Erythroblast (primary cell): ENCODE measurements at regions not wholly inside any gene's neighbourhood (a gene's known extent, or its start where the extent isn't known, plus 50 kb on each side); places are given as distances from the start of the nearest gene placed in this dataset.
"Not testable (repeated sequence)": the region's sequence is repeated elsewhere in the genome, so short reads cannot be mapped to it uniquely, and the experiment has no call there.

Experiments
- DNase-seq, 2 experiments: peaks; one replicate each; lab custom pipeline; 2025; lab: John Stamatoyannopoulos, UW
- GATA1 ChIP-seq: IDR thresholded peaks from 2 replicates; pipeline ENCODE4 v1.6.1; 2011; ENCODE audit warnings: low read depth, mild to moderate bottlenecking, control low read depth, low read length, moderate library complexity
- POLR2A ChIP-seq: IDR thresholded peaks from 2 replicates; pipeline ENCODE4 v1.6.1; 2011; ENCODE audit warnings: mild to moderate bottlenecking, low read length

DNA sequence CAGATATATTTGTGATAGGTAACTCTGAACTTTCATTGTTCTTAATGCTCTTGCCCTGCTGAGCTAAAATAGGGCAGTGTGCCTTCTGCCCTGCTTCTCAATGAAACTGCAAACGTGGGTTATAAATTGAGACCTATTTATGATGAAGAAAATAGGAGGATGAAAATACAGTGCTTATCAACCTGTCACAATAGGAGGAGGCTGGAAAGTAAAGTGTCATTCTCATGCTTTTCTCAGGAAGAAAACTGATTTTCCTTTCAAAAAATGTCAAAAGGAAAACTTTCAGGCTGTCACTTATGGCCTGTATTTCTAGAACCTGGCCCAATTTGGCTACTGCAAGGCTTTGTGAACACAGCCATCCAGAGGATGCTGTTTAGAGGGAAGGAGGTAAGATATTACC, 130.3 kb upstream of the TUSC1 start:
- TF ChIP-seq GATA1 = no peak
- no peak for DNase-seq

DNA sequence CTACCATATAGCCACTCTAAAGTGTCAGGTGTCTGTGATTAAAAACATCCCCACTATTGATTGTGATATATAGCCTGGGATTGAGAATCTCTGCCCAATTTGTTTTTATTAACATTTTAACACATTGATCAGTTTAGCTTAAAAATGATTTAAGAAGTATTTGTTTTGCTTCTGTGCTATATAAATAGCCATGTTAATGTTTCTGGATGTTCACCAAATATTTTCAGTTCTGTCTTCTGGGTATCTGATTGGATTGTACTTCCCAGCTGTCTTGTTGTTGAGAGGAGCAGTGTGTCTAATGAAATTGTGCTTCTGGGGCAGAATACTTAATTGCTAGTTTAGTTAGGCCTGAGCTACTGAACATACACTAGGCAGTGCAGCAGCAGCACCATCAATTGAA, 126.6 kb upstream of the TUSC1 start:
- no peak for DNase-seq

DNA sequence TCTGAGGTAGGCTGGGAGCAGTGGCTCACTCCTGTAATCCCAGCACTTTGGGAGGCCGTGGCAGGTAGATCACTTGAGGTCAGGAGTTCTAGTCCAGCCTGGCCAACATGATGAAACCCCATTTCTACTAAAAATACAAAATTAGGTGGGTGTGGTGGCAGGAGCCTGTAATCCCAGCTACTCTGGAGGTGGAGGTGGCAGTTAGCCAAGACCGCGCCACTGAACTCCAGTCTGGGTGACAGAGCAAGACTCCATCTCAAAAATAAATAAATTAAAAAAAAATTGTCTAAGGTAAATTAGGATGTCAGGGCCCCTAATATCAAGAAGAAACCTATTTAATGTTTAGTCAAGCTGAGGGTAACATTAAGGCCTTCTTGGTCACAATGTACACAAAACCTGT, 123.7 kb upstream of the TUSC1 start:
- DNase-seq = not testable (repeated sequence)

More for the DNA sequence above, 126.6 kb upstream of the TUSC1 start:
- TF ChIP-seq GATA1 (no peak), POLR2A (no peak)

DNA sequence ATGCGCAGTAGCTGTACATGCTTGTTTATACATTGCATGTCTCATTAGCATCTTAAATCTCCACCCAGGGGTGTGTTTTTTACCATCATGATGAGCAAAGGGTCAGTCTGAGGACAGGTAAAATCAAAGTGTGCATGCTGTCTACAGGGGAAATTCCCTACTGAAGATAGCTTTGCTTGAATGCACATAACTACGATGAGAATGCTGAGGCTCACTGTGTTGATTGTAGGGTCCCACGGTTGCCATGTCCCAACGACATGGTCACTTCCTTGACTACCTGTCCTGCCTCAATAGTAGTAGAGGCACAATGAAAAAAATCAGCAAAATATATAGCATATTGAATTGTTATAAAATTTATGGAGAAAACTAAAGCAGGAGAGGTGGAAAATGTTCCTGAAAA, 95.6 kb upstream of the TUSC1 start:
- TF ChIP-seq GATA1 = no peak
- TF ChIP-seq POLR2A = no peak
- DNase-seq = no peak

DNA sequence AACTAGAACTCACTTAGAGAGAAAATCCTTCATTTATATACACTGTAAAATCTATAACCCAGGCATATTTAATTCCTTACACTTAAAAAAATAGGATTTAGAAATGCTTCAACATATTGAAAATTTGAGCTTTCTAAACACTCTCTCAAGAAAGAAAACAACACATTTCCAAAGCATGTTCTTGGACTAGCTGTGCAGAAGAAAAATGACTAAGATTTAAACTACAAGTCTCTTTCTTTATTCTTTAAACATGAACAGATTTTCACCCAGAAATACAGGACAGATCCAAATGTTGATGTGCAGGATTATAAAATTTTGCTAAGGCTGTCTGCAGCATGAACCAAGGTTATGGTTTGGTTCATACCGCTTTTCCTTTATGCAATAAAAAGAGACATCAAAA, 77.7 kb upstream of the TUSC1 start:
- DNase-seq = no peak
- TF ChIP-seq POLR2A (no peak), GATA1 (no peak)

DNA sequence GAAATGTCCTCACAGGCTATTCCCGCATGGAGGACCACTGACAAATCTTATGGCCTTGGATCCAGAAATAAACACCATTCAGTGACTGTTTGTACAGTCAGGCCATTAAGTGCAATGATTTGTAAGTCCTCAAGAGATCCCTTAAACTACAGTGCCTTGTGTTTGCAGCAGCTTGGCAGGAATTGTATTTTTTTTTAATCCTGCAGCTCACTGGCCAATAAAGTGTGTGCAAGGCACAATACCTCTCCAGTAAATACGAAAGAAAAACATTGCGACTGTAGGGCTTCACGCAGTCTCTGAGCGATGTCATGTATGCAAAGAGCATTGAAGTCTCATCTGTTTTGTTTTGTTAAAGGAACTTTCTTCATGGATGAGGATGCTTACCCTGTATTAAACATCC, 74.2 kb upstream of the TUSC1 start:
- no peak for DNase-seq
- no peak for TF ChIP-seq GATA1
- TF ChIP-seq POLR2A = no peak

DNA sequence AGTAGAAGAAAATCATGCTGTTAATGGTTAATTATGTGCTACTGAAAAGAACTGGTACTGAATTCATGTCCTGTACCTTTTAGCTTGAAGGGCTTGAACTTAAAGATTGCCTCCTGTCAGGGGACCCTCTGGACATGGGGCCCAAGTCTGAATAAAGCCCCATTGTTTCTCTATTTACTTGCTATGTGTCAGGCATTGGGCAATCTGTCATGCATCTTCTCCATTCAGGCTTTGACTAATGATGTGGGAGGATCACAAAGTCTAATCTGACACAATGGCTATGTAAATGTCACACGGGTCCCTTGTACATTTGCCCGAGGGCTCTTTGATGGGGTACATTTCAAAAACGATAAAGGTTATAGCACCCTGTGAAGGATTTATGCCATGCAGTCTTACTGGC, 64.0 kb upstream of the TUSC1 start:
- DNase-seq = no peak
- TF ChIP-seq GATA1 (no peak), POLR2A (no peak)

DNA sequence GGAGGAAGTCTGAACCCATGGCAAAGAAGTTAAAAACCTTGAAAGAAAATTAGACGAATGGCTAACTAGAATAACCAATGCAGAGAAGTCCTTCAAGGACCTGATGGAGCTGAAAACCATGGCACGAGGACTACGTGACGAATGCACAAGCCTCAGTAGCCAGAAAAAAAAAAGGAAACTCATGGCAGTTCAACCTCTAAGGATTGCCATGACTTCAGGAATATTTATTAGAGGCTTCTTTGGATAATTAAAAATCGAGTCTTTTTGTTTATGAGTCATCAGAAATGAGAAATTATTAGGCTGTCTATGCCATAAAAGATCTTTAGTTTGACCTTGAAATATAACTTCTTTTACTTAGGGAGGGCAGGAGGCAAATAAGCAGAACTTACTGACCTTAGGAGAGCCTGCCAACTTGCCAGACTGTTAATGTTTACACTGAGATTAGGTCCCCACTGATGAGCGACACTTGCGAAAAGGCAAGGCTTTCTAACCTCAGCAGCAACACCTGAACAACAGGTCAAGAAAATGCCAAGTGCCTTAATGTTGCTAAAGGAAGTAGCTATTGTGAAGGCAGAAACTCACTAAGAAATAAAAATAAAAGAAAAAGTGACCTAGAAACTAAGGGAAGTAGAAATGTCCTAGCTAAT, 55.2 kb upstream of the TUSC1 start:
- TF ChIP-seq POLR2A (no peak), GATA1 (no peak)

DNA sequence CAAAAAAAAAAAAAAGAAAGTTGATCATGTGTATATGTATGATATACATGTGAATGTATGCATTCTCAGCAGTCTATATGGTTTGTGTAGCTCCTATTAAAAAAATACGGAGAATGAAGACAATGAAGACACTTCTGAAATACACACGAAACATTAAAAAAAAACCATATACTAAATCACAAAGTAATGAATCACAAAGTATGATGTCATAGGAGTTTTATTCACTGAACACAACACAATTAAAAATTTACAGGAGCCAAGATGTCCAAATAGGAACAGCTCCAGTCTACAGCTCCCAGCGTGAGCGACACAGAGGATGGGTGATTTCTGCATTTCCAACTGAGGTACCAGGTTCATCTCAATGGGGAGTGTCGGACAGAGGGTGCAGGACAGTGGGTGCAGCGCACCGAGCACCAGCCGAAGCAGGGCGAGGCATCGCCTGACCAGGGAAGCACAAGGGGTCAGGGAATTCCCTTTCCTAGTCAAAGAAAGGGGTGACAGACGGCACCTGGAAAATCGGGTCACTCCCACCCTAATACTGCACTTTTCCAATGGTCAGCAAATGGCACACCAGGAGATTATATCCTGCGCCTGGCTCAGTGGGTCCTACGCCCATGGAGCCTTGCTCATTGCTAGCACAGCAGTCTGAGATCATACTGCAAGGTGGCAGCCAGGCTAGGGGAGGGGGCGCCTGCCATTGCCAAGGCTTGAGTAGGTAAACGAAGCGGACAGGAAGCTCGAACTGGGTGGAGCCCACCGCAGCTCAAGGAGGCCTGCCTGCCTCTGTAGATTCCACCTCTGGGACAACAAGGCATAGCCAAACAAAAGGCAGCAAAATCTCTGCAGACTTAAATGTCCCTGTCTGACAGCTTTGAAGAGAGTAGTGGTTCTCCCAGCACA, 53.9 kb upstream of the TUSC1 start:
- not testable (repeated sequence) for DNase-seq

More for the DNA sequence above, 55.2 kb upstream of the TUSC1 start:
- no peak for DNase-seq
